Pancreas (tissue), 10 donors: ENCODE measurements at regions not wholly inside any gene's neighbourhood (a gene's known extent, or its start where the extent isn't known, plus 50 kb on each side); places are given as distances from the start of the nearest gene placed in this dataset.

ENCODE experiments used
- ATAC-seq, 4 donors: fragments of 200-7000 bp; cut with Tn5 transposase; one replicate each; pipeline versions ENCODE4 v1.8.0 to v1.9.1; 2020; ENCODE audit warnings: mild to moderate bottlenecking in 4 of 4, moderate library complexity in 4 of 4
- DNase-seq, 6 donors: peaks; one replicate each; pipeline ENCODE4 v3.0.0-alpha.2; 2020
- FAIRE-seq: peaks from 2 replicates; lab custom pipeline; 2012; peaks lifted over from hg19 to GRCh38; lab: Jason Lieb, UNC
- H3K27ac ChIP-seq, 4 donors: fragments of 200-600 bp; sonication (generic); 1 replicate in 3 of 4; 2 replicates in 1 of 4; pipeline versions ENCODE4 v1.5.0 to v1.8.0; 2020
- H3K27me3 ChIP-seq, 4 donors: fragments of 200-600 bp; one replicate each; pipeline ENCODE4 v1.8.0; 2021
- H3K36me3 ChIP-seq, 3 donors: fragments of 200-600 bp; sonication (generic) in 1 of 3; one replicate each; pipeline versions ENCODE4 v1.5.0 to v1.8.0; 2020 to 2021
- H3K4me1 ChIP-seq, 3 donors: fragments of 200-600 bp; one replicate each; pipeline ENCODE4 v1.8.0; 2021
- H3K4me3 ChIP-seq, 4 donors: fragments of 200-600 bp; sonication (generic) in 2 of 4; one replicate each; pipeline versions ENCODE4 v1.5.0 to v1.8.0; 2020 to 2021
- H3K9me3 ChIP-seq, 4 donors: fragments of 200-600 bp; one replicate each; pipeline ENCODE4 v1.8.0; 2021
- CTCF ChIP-seq, 4 donors: fragments of 200-600 bp; sonication (generic) in 3 of 4; IDR thresholded peaks; one replicate each; pipeline versions ENCODE4 v1.5.0 to v1.8.0; 2021; ENCODE audit warnings: antibody characterized with exemption in 4 of 4
- WGBS, 2 donors: extraction: QIAGEN DNeasy Blood & Tissue Kit; methylation state at CpG; one replicate each; pipeline ENCODE4 v1.1.7; 2013; 5-methylcytosine and 5-hydroxymethylcytosine counted together
- intact Hi-C, 3 donors: fragments of 100-400 bp; cut with DNase I; formaldehyde crosslinking; loops; one replicate each; pipeline versions ENCODE4 v1.11.1 to v1.14.2; 2022
- donor health status: healthy with polysubstance abuse.
- donor health status: DM: no; HTN: no; CAD: no; lungs with moderate emphysema.
- donor health status: DM: no; HTN: no; CAD: no.
- donor health status: control.
- donor health status: control.
- donor health status: Bipolar disorder and iron deficiency.
- donor health status: DM: yes; HTN: yes; CAD: no.
- donor health status: DM: no; HTN: no; CAD: no.
- donor health status: DM: no; HTN: no; CAD: no.
- donor health status: DM: yes; HTN: yes; CAD: no.

GRCh38 chr9:68648971-68649370, 56.1 kb upstream of the PIP5K1B start:
- FAIRE-seq (no peak), ATAC-seq (no peak), DNase-seq (no peak)
- H3K9me3 ChIP-seq: no peaks in the 10 kb centered on the region
- 71 to 89% methylated on average over 1 of the region's 1 CpG for WGBS, 2 donors
- intact Hi-C loops: no loop called here
- H3K36me3 ChIP-seq: no peaks in the 10 kb centered on the region
- H3K27me3 ChIP-seq: no peaks in the 10 kb centered on the region
- no peak overlapping the region for H3K4me3 ChIP-seq
- H3K27ac ChIP-seq: no peak overlapping the region
- TF ChIP-seq CTCF (IDR thresholded peaks at IDR 0.05): no peak
- H3K4me1 ChIP-seq: peaks cover 5 to 8% (median 7%) of the 10 kb centered on the region in 3 donors

GRCh38 chr9:68651280-68651893, 53.7 kb upstream of the PIP5K1B start:
- FAIRE-seq (no peak), ATAC-seq (no peak), DNase-seq (no peak)
- Histone ChIP-seq H3K4me3 (no peak overlapping the region), H3K27ac (no peak overlapping the region), H3K4me1 (peaks cover 5 to 8% (median 7%) of the 10 kb centered on the region in 3 donors), H3K9me3 (no peaks in the 10 kb centered on the region), H3K36me3 (no peaks in the 10 kb centered on the region), H3K27me3 (no peaks in the 10 kb centered on the region)
- 91 to 94% methylated on average over 3 of the region's 3 CpGs for WGBS, 2 donors
- intact Hi-C loops: no loop called here
- no peak for TF ChIP-seq CTCF (IDR thresholded peaks at IDR 0.05)

- Histone ChIP-seq H3K27me3 (no peaks in the 10 kb centered on the region), H3K36me3 (no peaks in the 10 kb centered on the region), H3K27ac (no peak overlapping the region), H3K9me3 (no peaks in the 10 kb centered on the region), H3K4me1 (peaks cover 5 to 8% (median 7%) of the 10 kb centered on the region in 3 donors), H3K4me3 (no peak overlapping the region)
- DNase-seq (no peak), FAIRE-seq (no peak), ATAC-seq (no peak)
- intact Hi-C loops: no loop called here
- 91 to 95% methylated on average over 6 of the region's 6 CpGs for WGBS, 2 donors
- no peak for TF ChIP-seq CTCF (IDR thresholded peaks at IDR 0.05)
Observed at GRCh38 chr9:68653141-68653595, 51.9 kb upstream of the PIP5K1B start.

GRCh38 chr9:68654075-68654474, 51.0 kb upstream of the PIP5K1B start:
- TF ChIP-seq CTCF (IDR thresholded peaks at IDR 0.05): no peak
- ATAC-seq: no peak
- DNase-seq: no peak
- intact Hi-C loops: no loop called here
- H3K9me3 ChIP-seq: no peaks in the 10 kb centered on the region
- 66 to 80% methylated on average over 5 of the region's 5 CpGs for WGBS, 2 donors
- no peak overlapping the region for H3K27ac ChIP-seq
- H3K4me1 ChIP-seq: peaks cover 5 to 8% (median 7%) of the 10 kb centered on the region in 3 donors
- FAIRE-seq: no peak
- no peaks in the 10 kb centered on the region for H3K27me3 ChIP-seq
- no peaks in the 10 kb centered on the region for H3K36me3 ChIP-seq
- H3K4me3 ChIP-seq: no peak overlapping the region
